ENCODE measurements at regions not wholly inside any gene's neighbourhood (a gene's known extent, or its start where the extent isn't known, plus 50 kb on each side); places are given as distances from the start of the nearest gene placed in this dataset.

- H3K36me3 ChIP-seq (replicated peaks in 1 of 2): no peaks in the 10 kb centered on the region
- intact Hi-C loops (cut with DNase I): no loop called here
- H3K9me3 ChIP-seq (replicated peaks in 1 of 3): no peaks in the 10 kb centered on the region
- no peak for TF ChIP-seq POLR2A (IDR thresholded peaks at IDR 0.05)
- no peak for TF ChIP-seq CTCF (IDR thresholded peaks at IDR 0.05)
- no peaks in the 10 kb centered on the region for H3K4me1 ChIP-seq (replicated peaks in 1 of 2)
- no peak overlapping the region for H3K27ac ChIP-seq
- no peak for DNase-seq
- H3K4me3 ChIP-seq: no peak overlapping the region
- H3K27me3 ChIP-seq: no peaks in the 10 kb centered on the region
These were observed 595.8 kb downstream of the NLGN4X start for GRCh38 chrX:5632887-5633286.

GRCh38 chrX:5632061-5632614 lies 596.5 kb downstream of the NLGN4X start:
- 32 to 54% (median 37%) methylated on average over 5 to 9 of the region's 9 CpGs for WGBS, 4 donors
- H3K4me1 ChIP-seq (replicated peaks in 1 of 2): no peaks in the 10 kb centered on the region
- TF ChIP-seq CTCF (IDR thresholded peaks at IDR 0.05) (no peak), POLR2A (IDR thresholded peaks at IDR 0.05) (no peak)
- DNase-seq: no peak
- no peak overlapping the region for H3K4me3 ChIP-seq
- intact Hi-C loops (cut with DNase I): no loop called here
- H3K36me3 ChIP-seq (replicated peaks in 1 of 2): no peaks in the 10 kb centered on the region
- H3K27ac ChIP-seq: no peak overlapping the region
- no peaks in the 10 kb centered on the region for H3K27me3 ChIP-seq
- H3K9me3 ChIP-seq (replicated peaks in 1 of 3): no peaks in the 10 kb centered on the region

- Histone ChIP-seq H3K4me3 (no peak overlapping the region), H3K4me1 (replicated peaks in 1 of 2) (no peaks in the 10 kb centered on the region), H3K27me3 (no peaks in the 10 kb centered on the region), H3K27ac (no peak overlapping the region), H3K9me3 (replicated peaks in 1 of 3) (no peaks in the 10 kb centered on the region), H3K36me3 (replicated peaks in 1 of 2) (no peaks in the 10 kb centered on the region)
- TF ChIP-seq CTCF (IDR thresholded peaks at IDR 0.05) (no peak), POLR2A (IDR thresholded peaks at IDR 0.05) (no peak)
- DNase-seq: no peak
- intact Hi-C loops (cut with DNase I): no loop called here
These were observed 611.0 kb downstream of the NLGN4X start for GRCh38 chrX:5617666-5618065.

DNA sequence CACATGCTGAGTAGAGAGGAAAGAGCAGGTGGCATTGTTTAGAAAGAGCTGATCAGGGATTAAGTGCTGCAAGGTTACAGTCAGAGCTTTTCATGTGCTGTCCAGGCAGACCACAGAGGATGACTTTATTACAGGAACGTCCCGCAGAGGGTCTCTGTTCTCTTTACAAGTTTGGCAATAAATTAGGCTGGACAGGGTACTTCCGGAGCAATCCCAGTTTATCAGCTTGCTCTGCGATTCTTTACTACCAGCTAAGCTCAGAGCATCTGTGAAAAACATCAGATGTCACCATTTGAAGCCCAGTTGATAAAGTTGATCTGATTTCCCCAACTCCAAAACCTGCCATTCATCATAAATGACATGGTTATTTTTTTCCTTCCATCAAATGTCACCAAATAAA lies 633.1 kb downstream of the NLGN4X start:
- TF ChIP-seq CTCF (IDR thresholded peaks at IDR 0.05): no peak
- no peak for TF ChIP-seq POLR2A (IDR thresholded peaks at IDR 0.05)
- Histone ChIP-seq H3K27me3 (no peaks in the 10 kb centered on the region), H3K4me3 (no peak overlapping the region), H3K9me3 (replicated peaks in 1 of 3) (no peaks in the 10 kb centered on the region), H3K36me3 (replicated peaks in 1 of 2) (no peaks in the 10 kb centered on the region), H3K4me1 (replicated peaks in 1 of 2) (no peaks in the 10 kb centered on the region), H3K27ac (no peak overlapping the region)
- no peak for DNase-seq
- intact Hi-C loops (cut with DNase I): no loop called here
- WGBS, 4 donors: 4 to 11% (median 9%) methylated on average over 4 of the region's 4 CpGs
